NB4 (cell line): ENCODE measurements at regions not wholly inside any gene's neighbourhood (a gene's known extent, or its start where the extent isn't known, plus 50 kb on each side); places are given as distances from the start of the nearest gene placed in this dataset.

Source experiments
- CTCF ChIP-seq: IDR thresholded peaks from one replicate; pipeline ENCODE4 v1.5.1; 2012; ENCODE audit warnings: low read depth, low read length
- MAX ChIP-seq: IDR thresholded peaks from 2 replicates; pipeline ENCODE4 v1.6.1; 2011; ENCODE audit warnings: low read depth, low read length

GRCh38 chr2:238578256-238578655 is 151.5 kb downstream of the ASB1 start:
- TF ChIP-seq CTCF (no peak), MAX (no peak)
